Gastroesophageal sphincter (tissue), 3 donors: ENCODE measurements at regions not wholly inside any gene's neighbourhood (a gene's known extent, or its start where the extent isn't known, plus 50 kb on each side); places are given as distances from the start of the nearest gene placed in this dataset.

Source experiments
- POLR2AphosphoS5 ChIP-seq: sonication (generic); formaldehyde crosslinking; IDR thresholded peaks from one replicate; pipeline ENCODE4 v1.6.1; 2017; ENCODE audit warnings: antibody characterized with exemption
- TF ChIP-seq, protein P1 (sequence below), 4 experiments: fragments of 200-600 bp in 2 of 4; fragments of 450-650 bp in 2 of 4; sonication (generic) in 1 of 4; IDR thresholded peaks; one replicate each; pipeline ENCODE4 v1.5.1; 2017 to 2019; ENCODE audit warnings: antibody characterized with exemption in 4 of 4, mild to moderate bottlenecking in 2 of 4, moderate library complexity in 2 of 4

DNA sequence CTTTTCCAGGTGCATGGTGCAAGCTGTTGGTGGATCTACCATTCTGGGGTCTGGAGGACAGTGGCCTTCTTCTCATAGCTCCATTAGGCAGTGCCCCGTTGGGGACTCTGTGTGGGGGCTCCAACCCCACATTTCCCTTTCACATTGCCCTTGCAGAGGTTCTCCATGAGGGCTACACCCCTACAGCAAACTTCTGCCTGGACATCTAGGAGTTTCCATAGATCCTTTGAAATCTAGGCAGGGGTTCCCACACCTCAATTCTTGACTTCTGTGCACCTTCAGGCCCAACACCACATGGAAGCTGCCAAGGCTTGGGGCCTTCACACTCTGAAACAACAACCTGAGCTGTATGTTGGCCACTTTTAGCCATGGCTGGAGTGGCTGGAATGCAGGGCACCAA is 282.8 kb upstream of the SASH1 start:
- TF ChIP-seq, protein P1, sequence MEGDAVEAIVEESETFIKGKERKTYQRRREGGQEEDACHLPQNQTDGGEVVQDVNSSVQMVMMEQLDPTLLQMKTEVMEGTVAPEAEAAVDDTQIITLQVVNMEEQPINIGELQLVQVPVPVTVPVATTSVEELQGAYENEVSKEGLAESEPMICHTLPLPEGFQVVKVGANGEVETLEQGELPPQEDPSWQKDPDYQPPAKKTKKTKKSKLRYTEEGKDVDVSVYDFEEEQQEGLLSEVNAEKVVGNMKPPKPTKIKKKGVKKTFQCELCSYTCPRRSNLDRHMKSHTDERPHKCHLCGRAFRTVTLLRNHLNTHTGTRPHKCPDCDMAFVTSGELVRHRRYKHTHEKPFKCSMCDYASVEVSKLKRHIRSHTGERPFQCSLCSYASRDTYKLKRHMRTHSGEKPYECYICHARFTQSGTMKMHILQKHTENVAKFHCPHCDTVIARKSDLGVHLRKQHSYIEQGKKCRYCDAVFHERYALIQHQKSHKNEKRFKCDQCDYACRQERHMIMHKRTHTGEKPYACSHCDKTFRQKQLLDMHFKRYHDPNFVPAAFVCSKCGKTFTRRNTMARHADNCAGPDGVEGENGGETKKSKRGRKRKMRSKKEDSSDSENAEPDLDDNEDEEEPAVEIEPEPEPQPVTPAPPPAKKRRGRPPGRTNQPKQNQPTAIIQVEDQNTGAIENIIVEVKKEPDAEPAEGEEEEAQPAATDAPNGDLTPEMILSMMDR (IDR thresholded peaks at IDR 0.05): no peak
- TF ChIP-seq POLR2AphosphoS5: no peak
